Activated CD4-positive, alpha-beta memory T cell treated with anti-CD3 and anti-CD28 coated beads for 36 hours (primary cell): ENCODE measurements at regions not wholly inside any gene's neighbourhood (a gene's known extent, or its start where the extent isn't known, plus 50 kb on each side); places are given as distances from the start of the nearest gene placed in this dataset.
"Not testable (repeated sequence)": the region's sequence is repeated elsewhere in the genome, so short reads cannot be mapped to it uniquely, and the experiment has no call there.

Source experiments
- CTCF ChIA-PET: fragments of 350-600 bp; sonication (Branson Sonifier 250); formaldehyde crosslinking; loops from one replicate; lab custom pipeline; 2021; ENCODE audit warnings: antibody characterized with exemption, inconsistent platforms; lab: Charles Lee
- POLR2A ChIA-PET: fragments of 350-600 bp; sonication (Branson Sonifier 250); formaldehyde crosslinking; loops from one replicate; lab custom pipeline; 2021; ENCODE audit warnings: antibody characterized with exemption; lab: Charles Lee
- DNase-seq: peaks from one replicate; pipeline ENCODE4 v3.0.0-alpha.2; 2020
- H3K27ac Mint-ChIP-seq: one replicate; pipeline ENCODE4 v1.8.0; 2021; ENCODE audit warnings: mixed read lengths
- H3K27me3 Mint-ChIP-seq: one replicate; pipeline ENCODE4 v1.8.0; 2021; ENCODE audit warnings: mixed read lengths
- H3K36me3 Mint-ChIP-seq: one replicate; pipeline ENCODE4 v1.8.0; 2021; ENCODE audit warnings: mixed read lengths
- H3K4me1 Mint-ChIP-seq: one replicate; pipeline ENCODE4 v1.8.0; 2021; ENCODE audit warnings: low read depth, mixed read lengths
- H3K4me3 Mint-ChIP-seq: one replicate; pipeline ENCODE4 v1.8.0; 2021; ENCODE audit warnings: mild to moderate bottlenecking, mixed read lengths
- H3K9me3 Mint-ChIP-seq: one replicate; pipeline ENCODE4 v1.8.0; 2021; ENCODE audit warnings: mixed read lengths
- intact Hi-C: fragments of 100-400 bp; cut with micrococcal nuclease; formaldehyde crosslinking; loops from one replicate; pipeline ENCODE4 v1.15.1; 2023

GRCh38 chr18:27527856-27528255 lies 342.7 kb upstream of the CHST9 start:
- Mint-ChIP-seq H3K4me3 (no peak overlapping the region), H3K9me3 (peaks cover 10% of the 10 kb centered on the region), H3K4me1 (no peaks in the 10 kb centered on the region), H3K27ac (no peak overlapping the region), H3K27me3 (no peaks in the 10 kb centered on the region), H3K36me3 (no peaks in the 10 kb centered on the region)
- DNase-seq: no peak
- CTCF ChIA-PET: no interaction called here
- intact Hi-C loops: no loop called here
- POLR2A ChIA-PET: no interaction called here

- Mint-ChIP-seq H3K36me3 (no peaks in the 10 kb centered on the region), H3K9me3 (peaks cover 10% of the 10 kb centered on the region), H3K4me3 (no peak overlapping the region), H3K4me1 (no peaks in the 10 kb centered on the region), H3K27me3 (no peaks in the 10 kb centered on the region), H3K27ac (no peak overlapping the region)
- no peak for DNase-seq
- ChIA-PET CTCF (no interaction called here), POLR2A (no interaction called here)
- intact Hi-C loops: no loop called here
Observed at GRCh38 chr18:27520401-27520800, 335.3 kb upstream of the CHST9 start.

GRCh38 chr18:27510036-27510633 lies 325.0 kb upstream of the CHST9 start:
- H3K9me3 Mint-ChIP-seq: peaks cover 11% of the 10 kb centered on the region
- H3K36me3 Mint-ChIP-seq, CTCF ChIA-PET, H3K4me3 Mint-ChIP-seq, intact Hi-C loops, POLR2A ChIA-PET, H3K4me1 Mint-ChIP-seq, DNase-seq, H3K27ac Mint-ChIP-seq, H3K27me3 Mint-ChIP-seq: not testable (repeated sequence)

GRCh38 chr18:27501671-27502070 lies 316.6 kb upstream of the CHST9 start:
- no peak overlapping the region for H3K4me3 Mint-ChIP-seq
- ChIA-PET CTCF (no interaction called here), POLR2A (no interaction called here)
- peaks cover 9% of the 10 kb centered on the region for H3K9me3 Mint-ChIP-seq
- intact Hi-C loops: no loop called here
- H3K27me3 Mint-ChIP-seq: no peaks in the 10 kb centered on the region
- no peak overlapping the region for H3K27ac Mint-ChIP-seq
- H3K4me1 Mint-ChIP-seq: no peaks in the 10 kb centered on the region
- no peaks in the 10 kb centered on the region for H3K36me3 Mint-ChIP-seq
- DNase-seq: no peak

GRCh38 chr18:27500531-27500930 lies 315.4 kb upstream of the CHST9 start:
- no peaks in the 10 kb centered on the region for H3K36me3 Mint-ChIP-seq
- ChIA-PET CTCF (no interaction called here), POLR2A (no interaction called here)
- intact Hi-C loops: no loop called here
- H3K27ac Mint-ChIP-seq: no peak overlapping the region
- no peak for DNase-seq
- peaks cover 9% of the 10 kb centered on the region for H3K9me3 Mint-ChIP-seq
- no peak overlapping the region for H3K4me3 Mint-ChIP-seq
- H3K27me3 Mint-ChIP-seq: no peaks in the 10 kb centered on the region
- H3K4me1 Mint-ChIP-seq: no peaks in the 10 kb centered on the region

GRCh38 chr18:27497246-27497645 lies 312.1 kb upstream of the CHST9 start:
- ChIA-PET CTCF (no interaction called here), POLR2A (no interaction called here)
- Mint-ChIP-seq H3K27ac (no peak overlapping the region), H3K36me3 (no peaks in the 10 kb centered on the region), H3K9me3 (peaks cover 7% of the 10 kb centered on the region), H3K4me3 (no peak overlapping the region), H3K27me3 (no peaks in the 10 kb centered on the region), H3K4me1 (no peaks in the 10 kb centered on the region)
- no peak for DNase-seq
- intact Hi-C loops: no loop called here

- H3K27me3 Mint-ChIP-seq: no peaks in the 10 kb centered on the region
- H3K4me1 Mint-ChIP-seq: no peaks in the 10 kb centered on the region
- no peaks in the 10 kb centered on the region for H3K36me3 Mint-ChIP-seq
- intact Hi-C loops: no loop called here
- ChIA-PET POLR2A (no interaction called here), CTCF (no interaction called here)
- peaks cover 17% of the 10 kb centered on the region for H3K9me3 Mint-ChIP-seq
- H3K27ac Mint-ChIP-seq: no peak overlapping the region
- H3K4me3 Mint-ChIP-seq: no peak overlapping the region
- DNase-seq: no peak
Observed at GRCh38 chr18:27493182-27493581, 308.1 kb upstream of the CHST9 start.

- Mint-ChIP-seq H3K4me3 (no peak overlapping the region), H3K9me3 (peaks cover 17% of the 10 kb centered on the region), H3K27me3 (no peaks in the 10 kb centered on the region), H3K36me3 (no peaks in the 10 kb centered on the region), H3K4me1 (no peaks in the 10 kb centered on the region), H3K27ac (no peak overlapping the region)
- no peak for DNase-seq
- intact Hi-C loops: no loop called here
- ChIA-PET POLR2A (no interaction called here), CTCF (no interaction called here)
Observed at GRCh38 chr18:27491772-27492171, 306.7 kb upstream of the CHST9 start.

GRCh38 chr18:27483276-27483675 lies 298.2 kb upstream of the CHST9 start:
- Mint-ChIP-seq H3K27me3 (no peaks in the 10 kb centered on the region), H3K4me3 (no peak overlapping the region), H3K36me3 (no peaks in the 10 kb centered on the region), H3K9me3 (peaks cover 14% of the 10 kb centered on the region), H3K27ac (no peak overlapping the region), H3K4me1 (no peaks in the 10 kb centered on the region)
- intact Hi-C loops: no loop called here
- ChIA-PET POLR2A (no interaction called here), CTCF (no interaction called here)
- DNase-seq: no peak

- Mint-ChIP-seq H3K4me3 (no peak overlapping the region), H3K27me3 (no peaks in the 10 kb centered on the region), H3K9me3 (peaks cover 15% of the 10 kb centered on the region), H3K27ac (no peak overlapping the region), H3K36me3 (no peaks in the 10 kb centered on the region), H3K4me1 (no peaks in the 10 kb centered on the region)
- ChIA-PET CTCF (no interaction called here), POLR2A (no interaction called here)
- DNase-seq: no peak
- intact Hi-C loops: no loop called here
Observed at GRCh38 chr18:27478459-27478858, 293.4 kb upstream of the CHST9 start.

GRCh38 chr18:27473318-27473717 lies 288.2 kb upstream of the CHST9 start:
- ChIA-PET POLR2A (no interaction called here), CTCF (no interaction called here)
- DNase-seq: no peak

GRCh38 chr18:27467073-27467472 lies 282.0 kb upstream of the CHST9 start:
- Mint-ChIP-seq H3K4me1 (no peaks in the 10 kb centered on the region), H3K36me3 (no peaks in the 10 kb centered on the region), H3K27me3 (no peaks in the 10 kb centered on the region), H3K27ac (no peak overlapping the region), H3K4me3 (no peak overlapping the region), H3K9me3 (peaks cover 10% of the 10 kb centered on the region)
- ChIA-PET POLR2A (no interaction called here), CTCF (no interaction called here)
- intact Hi-C loops: no loop called here
- no peak for DNase-seq

More at GRCh38 chr18:27473318-27473717, 288.2 kb upstream of the CHST9 start:
- Mint-ChIP-seq H3K4me1 (no peaks in the 10 kb centered on the region), H3K4me3 (no peak overlapping the region), H3K27ac (no peak overlapping the region), H3K36me3 (no peaks in the 10 kb centered on the region), H3K9me3 (peaks cover 9% of the 10 kb centered on the region), H3K27me3 (no peaks in the 10 kb centered on the region)
- intact Hi-C loops: no loop called here

GRCh38 chr18:27461957-27462356 lies 276.8 kb upstream of the CHST9 start:
- no peak overlapping the region for H3K4me3 Mint-ChIP-seq
- no peak overlapping the region for H3K27ac Mint-ChIP-seq
- DNase-seq: no peak
- ChIA-PET CTCF (no interaction called here), POLR2A (no interaction called here)
- H3K36me3 Mint-ChIP-seq: no peaks in the 10 kb centered on the region
- H3K4me1 Mint-ChIP-seq: no peaks in the 10 kb centered on the region
- H3K9me3 Mint-ChIP-seq: peaks cover 7% of the 10 kb centered on the region
- intact Hi-C loops: no loop called here
- H3K27me3 Mint-ChIP-seq: no peaks in the 10 kb centered on the region
